ENCODE measurements at regions not wholly inside any gene's neighbourhood (a gene's known extent, or its start where the extent isn't known, plus 50 kb on each side); places are given as distances from the start of the nearest gene placed in this dataset.

DNA sequence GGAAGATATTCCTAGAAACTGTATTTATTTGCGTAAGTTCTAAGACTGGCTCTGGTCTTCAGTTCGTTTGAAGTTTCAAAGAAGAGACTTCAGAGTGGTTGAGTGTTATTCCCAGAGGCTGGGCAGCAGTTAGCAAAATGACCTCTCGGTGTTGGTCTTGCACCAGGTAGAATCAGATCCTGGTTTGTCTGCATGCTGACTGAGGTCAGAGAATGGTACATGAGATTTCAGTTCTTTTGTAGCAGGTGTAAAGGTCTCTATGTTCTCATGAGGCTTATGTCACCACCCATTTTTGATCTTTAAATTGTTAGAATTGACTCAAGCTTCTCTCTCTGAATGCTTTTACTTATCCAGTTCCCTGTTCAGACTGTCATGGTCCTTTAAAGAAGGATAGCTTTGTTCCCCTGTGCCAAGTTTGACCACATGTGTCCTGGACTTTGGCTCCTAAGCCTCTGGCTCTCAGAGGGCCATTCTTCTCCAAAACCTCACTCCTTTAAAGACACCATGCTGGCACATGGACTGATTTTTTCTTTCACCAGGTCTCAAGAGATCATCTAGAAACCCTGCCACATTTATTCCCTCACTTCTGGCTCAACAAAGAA is 355.8 kb upstream of the BOD1L1 start:
- Mint-ChIP-seq H3K4me3 (no peak overlapping the region), H3K27ac (0 out of 7 replicates have a peak overlapping the region, but pooled peaks of 1 of the 3 experiments have one; percentile 22), H3K9me3 (no peaks in the 10 kb centered on the region), H3K4me1 (peaks cover 0 to 3% of the 10 kb centered on the region in 2 experiments; a peak in 2 of 4 replicates), H3K27me3 (ENCODE audit: low read depth) (no peaks in the 10 kb centered on the region), H3K36me3 (ENCODE audit: insufficient read depth in 1 of 3, low read depth in 3 of 3) (no peaks in the 10 kb centered on the region)
- no CpG with 5 or more reads among the region's 3 CpGs for WGBS (ENCODE audit: extremely low coverage, insufficient read length, low lambda C conversion rate)
- TF ChIP-seq, protein P1, sequence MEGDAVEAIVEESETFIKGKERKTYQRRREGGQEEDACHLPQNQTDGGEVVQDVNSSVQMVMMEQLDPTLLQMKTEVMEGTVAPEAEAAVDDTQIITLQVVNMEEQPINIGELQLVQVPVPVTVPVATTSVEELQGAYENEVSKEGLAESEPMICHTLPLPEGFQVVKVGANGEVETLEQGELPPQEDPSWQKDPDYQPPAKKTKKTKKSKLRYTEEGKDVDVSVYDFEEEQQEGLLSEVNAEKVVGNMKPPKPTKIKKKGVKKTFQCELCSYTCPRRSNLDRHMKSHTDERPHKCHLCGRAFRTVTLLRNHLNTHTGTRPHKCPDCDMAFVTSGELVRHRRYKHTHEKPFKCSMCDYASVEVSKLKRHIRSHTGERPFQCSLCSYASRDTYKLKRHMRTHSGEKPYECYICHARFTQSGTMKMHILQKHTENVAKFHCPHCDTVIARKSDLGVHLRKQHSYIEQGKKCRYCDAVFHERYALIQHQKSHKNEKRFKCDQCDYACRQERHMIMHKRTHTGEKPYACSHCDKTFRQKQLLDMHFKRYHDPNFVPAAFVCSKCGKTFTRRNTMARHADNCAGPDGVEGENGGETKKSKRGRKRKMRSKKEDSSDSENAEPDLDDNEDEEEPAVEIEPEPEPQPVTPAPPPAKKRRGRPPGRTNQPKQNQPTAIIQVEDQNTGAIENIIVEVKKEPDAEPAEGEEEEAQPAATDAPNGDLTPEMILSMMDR (conservative IDR thresholded peaks at IDR 0.05): no peak
- Histone ChIP-seq H3K4me2 (ENCODE audit: insufficient read depth, insufficient read length, low read length) (no peak overlapping the region), H4K20me1 (ENCODE audit: control insufficient read depth, insufficient read depth, insufficient read length) (no peaks in the 10 kb centered on the region), H3K27me3 (ENCODE audit: insufficient read depth, low read length) (no peaks in the 10 kb centered on the region), H2AK5ac (ENCODE audit: insufficient read length, low read length) (no peak overlapping the region), H3K9me3 (ENCODE audit: control insufficient read depth, low read depth, low read length) (no peaks in the 10 kb centered on the region), H3K4ac (ENCODE audit: low read depth, low read length) (no peak overlapping the region), H4K5ac (ENCODE audit: insufficient read length, low read depth, low read length) (no peak overlapping the region), H2BK12ac (ENCODE audit: insufficient read length, low read depth, low read length) (no peak overlapping the region), H2BK120ac (ENCODE audit: low read depth, low read length, poor library complexity, severe bottlenecking) (no peak overlapping the region), H3K23me2 (ENCODE audit: insufficient read length, low read depth, low read length, poor library complexity, severe bottlenecking) (no peaks in the 10 kb centered on the region), H3K14ac (ENCODE audit: insufficient read depth, low read length) (no peak overlapping the region), H4K8ac (replicated peaks; ENCODE audit: insufficient read length, low read depth, low read length) (no peak overlapping the region), H3K4me1 (ENCODE audit: insufficient read depth, low read length) (no peaks in the 10 kb centered on the region), H2BK20ac (ENCODE audit: low read depth, low read length, poor library complexity, severe bottlenecking) (no peak overlapping the region), H4K91ac (ENCODE audit: insufficient read length, low read depth, low read length) (no peak overlapping the region), H3K27ac (ENCODE audit: insufficient read length, low read depth, low read length) (no peak overlapping the region), H2BK5ac (ENCODE audit: insufficient read length, low read length) (no peak overlapping the region), H2AFZ (ENCODE audit: low read length) (no peak overlapping the region), H3K56ac (ENCODE audit: insufficient read length, low read depth, low read length) (no peak overlapping the region), H3T11ph (ENCODE audit: low read length) (no peak overlapping the region), H3K23ac (ENCODE audit: insufficient read length, low read depth, low read length) (no peak overlapping the region), H2BK15ac (ENCODE audit: low read depth, low read length) (no peak overlapping the region), H3K79me2 (ENCODE audit: insufficient read depth, low read length) (no peaks in the 10 kb centered on the region), H3K79me1 (ENCODE audit: insufficient read depth, low read depth, low read length, poor library complexity, severe bottlenecking) (no peaks in the 10 kb centered on the region), H3K18ac (ENCODE audit: insufficient read length, low read depth, low read length) (no peak overlapping the region), H3K9ac (ENCODE audit: extremely low read depth, insufficient read length, low read length) (no peak overlapping the region)
- no peak for DNase-seq

Measured in H9 (cell line).